Keratinocyte (primary cell): ENCODE measurements at regions not wholly inside any gene's neighbourhood (a gene's known extent, or its start where the extent isn't known, plus 50 kb on each side); places are given as distances from the start of the nearest gene placed in this dataset.

Experiments used
- DNase-seq: peaks from one replicate; pipeline ENCODE4 v3.0.0-alpha.2; 2011; ENCODE audit warnings: low read depth, missing footprints, low spot score
- FAIRE-seq: peaks from 2 replicates; lab custom pipeline; 2011; peaks lifted over from hg19 to GRCh38; lab: Jason Lieb, UNC
- H2AFZ ChIP-seq: 2 replicates; pipeline ENCODE4 v1.6.0; 2012; ENCODE audit warnings: low read length, control low read depth, inconsistent platforms; ENCODE audit not compliant: control insufficient read depth
- H3K27ac ChIP-seq: 2 replicates; pipeline ENCODE4 v1.5.1; 2011; ENCODE audit warnings: low read length; ENCODE audit not compliant: control insufficient read depth, insufficient read depth
- H3K27me3 ChIP-seq: 3 replicates; pipeline ENCODE4 v1.6.0; 2011; ENCODE audit warnings: low read length; ENCODE audit not compliant: control insufficient read depth, insufficient read depth; ENCODE audit errors: extremely low read depth
- H3K36me3 ChIP-seq, 2 experiments: 2 replicates in 1 of 2; 3 replicates in 1 of 2; pipeline ENCODE4 v1.5.1; 2011; ENCODE audit warnings: low read length in 2 of 2, mild to moderate bottlenecking in 1 of 2; ENCODE audit not compliant: control insufficient read depth in 2 of 2, insufficient read depth in 2 of 2; ENCODE audit errors: extremely low read depth in 1 of 2
- H3K4me1 ChIP-seq: 3 replicates; pipeline ENCODE4 v1.5.1; 2011; ENCODE audit warnings: low read length; ENCODE audit not compliant: control insufficient read depth, insufficient read depth; ENCODE audit errors: extremely low read depth
- H3K4me2 ChIP-seq: 3 replicates; pipeline ENCODE4 v1.6.0; 2011; ENCODE audit warnings: low read depth, low read length; ENCODE audit not compliant: control insufficient read depth, insufficient read depth; ENCODE audit errors: extremely low read depth
- H3K4me3 ChIP-seq, 3 experiments: fragments of 200-600 bp in 1 of 3; sonication (generic) in 1 of 3; 2 replicates in 2 of 3; 3 replicates in 1 of 3; pipeline ENCODE4 v1.5.1; 2011 to 2016; ENCODE audit warnings: low read length in 3 of 3, mild to moderate bottlenecking in 3 of 3, control low read depth in 2 of 3, inconsistent platforms in 1 of 3, low read depth in 1 of 3, mixed read lengths in 1 of 3, mixed run types in 1 of 3, moderate library complexity in 1 of 3; ENCODE audit not compliant: control insufficient read depth in 2 of 3, insufficient read depth in 2 of 3; ENCODE audit errors: extremely low read depth in 1 of 3
- H3K79me2 ChIP-seq: 2 replicates; pipeline ENCODE4 v1.6.0; 2012; ENCODE audit warnings: low read length; ENCODE audit not compliant: control insufficient read depth, insufficient read depth
- H3K9ac ChIP-seq: 3 replicates; pipeline ENCODE4 v1.6.0; 2011; ENCODE audit warnings: low read length; ENCODE audit not compliant: control insufficient read depth, insufficient read depth; ENCODE audit errors: extremely low read depth
- H3K9me1 ChIP-seq: 3 replicates; pipeline ENCODE4 v1.6.0; 2011; ENCODE audit warnings: low read length; ENCODE audit not compliant: control insufficient read depth, insufficient read depth; ENCODE audit errors: extremely low read depth
- H3K9me3 ChIP-seq: 2 replicates; pipeline ENCODE4 v1.5.1; 2012; ENCODE audit warnings: low read depth, low read length; ENCODE audit not compliant: control insufficient read depth
- H4K20me1 ChIP-seq: 3 replicates; pipeline ENCODE4 v1.6.0; 2011; ENCODE audit warnings: low read length; ENCODE audit not compliant: control insufficient read depth, insufficient read depth; ENCODE audit errors: extremely low read depth
- EZH2 ChIP-seq: IDR thresholded peaks from one replicate; pipeline ENCODE4 v1.6.1; 2012; ENCODE audit warnings: inconsistent platforms, mild to moderate bottlenecking, low read length, moderate library complexity
- dilution Hi-C: fragments of 300-500 bp; cut with MboI; formaldehyde crosslinking; loops from one replicate; pipeline ENCODE4 v1.7.0; 2020; ENCODE audit warnings: low sequenced_read_pairs; ENCODE audit not compliant: extremely low pct_ligation_motif_present
- TF ChIP-seq, protein P1 (sequence below), 3 experiments: IDR thresholded peaks in 1 of 3; conservative IDR thresholded peaks in 1 of 3; optimal IDR thresholded peaks in 1 of 3; 2 replicates in 2 of 3; 3 replicates in 1 of 3; pipeline versions ENCODE3 to v1.5.1; 2011; ENCODE audit warnings: low read length in 3 of 3, mild to moderate bottlenecking in 3 of 3, moderate library complexity in 2 of 3, control low read depth in 1 of 3, inconsistent platforms in 1 of 3; ENCODE audit not compliant: insufficient read depth in 2 of 3; ENCODE audit errors: extremely low read depth in 1 of 3

DNA sequence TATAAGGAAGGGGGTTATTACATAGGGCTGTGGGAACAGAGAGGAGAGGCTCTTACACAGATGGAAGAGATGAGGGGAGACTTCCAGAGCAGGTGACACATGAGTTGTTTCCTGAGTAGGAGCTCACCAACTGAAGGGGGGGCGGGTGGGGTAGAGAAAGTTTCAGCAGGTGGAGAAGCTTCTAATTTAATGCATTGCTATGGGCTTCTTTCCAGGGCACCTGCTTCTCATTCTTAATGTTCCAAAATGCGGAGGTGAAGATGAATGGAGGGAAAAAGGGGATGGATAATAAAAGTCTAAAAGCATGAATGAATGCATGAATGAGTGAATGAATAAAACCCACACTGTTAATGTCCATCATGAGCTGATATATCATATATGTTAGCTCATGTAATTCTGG lies 439.0 kb upstream of the CCL2 start:
- H3K4me3 ChIP-seq = no peak overlapping the region
- no peaks in the 10 kb centered on the region for H4K20me1 ChIP-seq
- no peak overlapping the region for H3K27ac ChIP-seq
- H2AFZ ChIP-seq = no peak overlapping the region
- no peak for FAIRE-seq
- no peak overlapping the region for H3K9ac ChIP-seq
- no peaks in the 10 kb centered on the region for H3K9me3 ChIP-seq
- no peaks in the 10 kb centered on the region for H3K27me3 ChIP-seq
- dilution Hi-C loops = no loop called here
- TF ChIP-seq EZH2 = no peak
- TF ChIP-seq, protein P1, sequence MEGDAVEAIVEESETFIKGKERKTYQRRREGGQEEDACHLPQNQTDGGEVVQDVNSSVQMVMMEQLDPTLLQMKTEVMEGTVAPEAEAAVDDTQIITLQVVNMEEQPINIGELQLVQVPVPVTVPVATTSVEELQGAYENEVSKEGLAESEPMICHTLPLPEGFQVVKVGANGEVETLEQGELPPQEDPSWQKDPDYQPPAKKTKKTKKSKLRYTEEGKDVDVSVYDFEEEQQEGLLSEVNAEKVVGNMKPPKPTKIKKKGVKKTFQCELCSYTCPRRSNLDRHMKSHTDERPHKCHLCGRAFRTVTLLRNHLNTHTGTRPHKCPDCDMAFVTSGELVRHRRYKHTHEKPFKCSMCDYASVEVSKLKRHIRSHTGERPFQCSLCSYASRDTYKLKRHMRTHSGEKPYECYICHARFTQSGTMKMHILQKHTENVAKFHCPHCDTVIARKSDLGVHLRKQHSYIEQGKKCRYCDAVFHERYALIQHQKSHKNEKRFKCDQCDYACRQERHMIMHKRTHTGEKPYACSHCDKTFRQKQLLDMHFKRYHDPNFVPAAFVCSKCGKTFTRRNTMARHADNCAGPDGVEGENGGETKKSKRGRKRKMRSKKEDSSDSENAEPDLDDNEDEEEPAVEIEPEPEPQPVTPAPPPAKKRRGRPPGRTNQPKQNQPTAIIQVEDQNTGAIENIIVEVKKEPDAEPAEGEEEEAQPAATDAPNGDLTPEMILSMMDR (optimal IDR thresholded peaks at IDR 0.05 in 1 of 3, IDR thresholded peaks at IDR 0.05 in 1 of 3, conservative IDR thresholded peaks at IDR 0.05 in 1 of 3; ENCODE audit: extremely low read depth in 1 of 3, insufficient read depth in 2 of 3, low read length in 3 of 3) = no peak
- H3K9me1 ChIP-seq = no peaks in the 10 kb centered on the region
- H3K4me2 ChIP-seq = no peak overlapping the region
- H3K4me1 ChIP-seq = no peaks in the 10 kb centered on the region
- H3K79me2 ChIP-seq = no peaks in the 10 kb centered on the region
- no peaks in the 10 kb centered on the region for H3K36me3 ChIP-seq
- DNase-seq = no peak

DNA sequence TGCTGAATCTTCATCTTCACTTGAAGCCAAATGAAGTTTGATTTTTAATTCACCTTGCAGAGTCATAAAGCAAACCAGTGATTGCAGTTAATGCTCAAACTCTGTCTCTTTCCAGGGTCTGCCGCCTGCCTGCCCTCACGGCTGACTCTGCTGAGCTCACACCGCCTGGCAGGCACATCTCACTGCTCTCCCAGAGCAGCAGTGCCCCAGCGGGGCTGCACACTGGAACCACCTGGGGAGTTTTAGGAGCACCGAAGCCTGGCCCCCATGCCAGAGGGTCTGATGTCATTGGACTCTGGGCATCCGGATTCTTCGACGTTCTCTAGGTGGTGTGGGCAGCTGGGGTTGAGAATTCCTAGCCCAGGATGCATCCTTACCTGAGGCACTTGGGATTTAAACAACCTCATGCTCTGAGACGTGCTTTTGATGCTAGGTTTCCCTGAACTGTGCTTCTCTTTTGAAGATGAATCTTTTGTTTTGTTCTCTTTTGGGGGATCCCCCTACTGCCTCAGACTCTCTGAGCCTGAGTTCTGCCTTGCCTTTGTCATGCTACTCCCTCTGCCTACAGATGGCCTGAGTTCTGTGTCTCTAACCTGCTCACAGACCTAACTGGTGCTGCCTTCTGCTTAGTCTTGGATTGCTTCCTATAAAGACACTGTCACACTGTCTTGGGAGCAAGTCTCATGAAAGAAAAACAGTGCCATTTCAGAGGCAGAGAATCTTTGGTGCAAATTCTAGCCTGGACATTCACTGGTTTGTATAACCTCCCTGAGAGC lies 438.1 kb upstream of the CCL2 start:
- no peak overlapping the region for H3K27ac ChIP-seq
- dilution Hi-C loops = no loop called here
- no peak overlapping the region for H3K4me3 ChIP-seq
- DNase-seq = no peak
- no peaks in the 10 kb centered on the region for H3K9me1 ChIP-seq
- no peaks in the 10 kb centered on the region for H3K9me3 ChIP-seq
- H3K27me3 ChIP-seq = no peaks in the 10 kb centered on the region
- no peak overlapping the region for H3K4me2 ChIP-seq
- H3K79me2 ChIP-seq = no peaks in the 10 kb centered on the region
- H3K4me1 ChIP-seq = no peaks in the 10 kb centered on the region
- TF ChIP-seq, protein P1 (optimal IDR thresholded peaks at IDR 0.05 in 1 of 3, IDR thresholded peaks at IDR 0.05 in 1 of 3, conservative IDR thresholded peaks at IDR 0.05 in 1 of 3; ENCODE audit: extremely low read depth in 1 of 3, insufficient read depth in 2 of 3, low read length in 3 of 3) = no peak
- TF ChIP-seq EZH2 = no peak
- H3K9ac ChIP-seq = no peak overlapping the region
- no peaks in the 10 kb centered on the region for H4K20me1 ChIP-seq
- H3K36me3 ChIP-seq = no peaks in the 10 kb centered on the region
- FAIRE-seq = no peak
- no peak overlapping the region for H2AFZ ChIP-seq
